ENCODE measurements at regions not wholly inside any gene's neighbourhood (a gene's known extent, or its start where the extent isn't known, plus 50 kb on each side); places are given as distances from the start of the nearest gene placed in this dataset.

DNA sequence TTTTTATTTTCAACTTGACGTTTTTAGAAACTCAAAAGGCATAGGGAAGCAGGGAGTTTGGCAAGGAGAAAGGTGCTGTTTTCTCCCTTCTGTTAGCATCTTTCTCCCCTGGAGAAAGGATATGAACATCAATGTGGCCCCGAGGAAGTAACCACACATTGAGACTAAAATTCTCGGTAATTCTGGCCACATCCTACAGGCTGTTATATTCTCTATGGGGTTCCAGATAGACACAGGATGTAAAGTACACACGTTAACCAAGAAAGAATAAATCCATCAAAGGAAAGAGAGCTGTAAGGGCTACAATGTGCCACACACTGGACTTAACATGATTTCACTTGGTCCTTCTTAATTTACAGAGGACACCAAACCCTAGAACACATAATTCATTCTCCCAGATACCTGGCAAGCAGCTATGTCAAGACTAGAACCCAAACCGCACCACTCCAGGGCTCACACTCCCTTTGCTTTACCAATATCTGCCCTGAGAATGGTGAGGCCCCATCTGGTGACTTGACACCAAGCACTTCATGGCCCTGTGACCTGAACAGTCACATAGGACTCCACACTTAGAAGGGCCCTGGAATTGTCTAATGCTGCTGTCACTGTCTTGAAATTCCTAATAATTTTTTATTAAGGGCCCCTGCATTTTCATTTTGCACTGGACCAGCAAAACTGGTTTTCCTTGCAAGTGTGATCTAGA is 73.9 kb downstream of the PRLHR start:
- no peak overlapping the region for H3K4me3 ChIP-seq (ENCODE audit: low read depth, low read length)
- TF ChIP-seq, protein P1, sequence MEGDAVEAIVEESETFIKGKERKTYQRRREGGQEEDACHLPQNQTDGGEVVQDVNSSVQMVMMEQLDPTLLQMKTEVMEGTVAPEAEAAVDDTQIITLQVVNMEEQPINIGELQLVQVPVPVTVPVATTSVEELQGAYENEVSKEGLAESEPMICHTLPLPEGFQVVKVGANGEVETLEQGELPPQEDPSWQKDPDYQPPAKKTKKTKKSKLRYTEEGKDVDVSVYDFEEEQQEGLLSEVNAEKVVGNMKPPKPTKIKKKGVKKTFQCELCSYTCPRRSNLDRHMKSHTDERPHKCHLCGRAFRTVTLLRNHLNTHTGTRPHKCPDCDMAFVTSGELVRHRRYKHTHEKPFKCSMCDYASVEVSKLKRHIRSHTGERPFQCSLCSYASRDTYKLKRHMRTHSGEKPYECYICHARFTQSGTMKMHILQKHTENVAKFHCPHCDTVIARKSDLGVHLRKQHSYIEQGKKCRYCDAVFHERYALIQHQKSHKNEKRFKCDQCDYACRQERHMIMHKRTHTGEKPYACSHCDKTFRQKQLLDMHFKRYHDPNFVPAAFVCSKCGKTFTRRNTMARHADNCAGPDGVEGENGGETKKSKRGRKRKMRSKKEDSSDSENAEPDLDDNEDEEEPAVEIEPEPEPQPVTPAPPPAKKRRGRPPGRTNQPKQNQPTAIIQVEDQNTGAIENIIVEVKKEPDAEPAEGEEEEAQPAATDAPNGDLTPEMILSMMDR (conservative IDR thresholded peaks at IDR 0.05; ENCODE audit: low read depth, low read length), result no peak
- DNase-seq (ENCODE audit: low read depth), result no peak

DNA sequence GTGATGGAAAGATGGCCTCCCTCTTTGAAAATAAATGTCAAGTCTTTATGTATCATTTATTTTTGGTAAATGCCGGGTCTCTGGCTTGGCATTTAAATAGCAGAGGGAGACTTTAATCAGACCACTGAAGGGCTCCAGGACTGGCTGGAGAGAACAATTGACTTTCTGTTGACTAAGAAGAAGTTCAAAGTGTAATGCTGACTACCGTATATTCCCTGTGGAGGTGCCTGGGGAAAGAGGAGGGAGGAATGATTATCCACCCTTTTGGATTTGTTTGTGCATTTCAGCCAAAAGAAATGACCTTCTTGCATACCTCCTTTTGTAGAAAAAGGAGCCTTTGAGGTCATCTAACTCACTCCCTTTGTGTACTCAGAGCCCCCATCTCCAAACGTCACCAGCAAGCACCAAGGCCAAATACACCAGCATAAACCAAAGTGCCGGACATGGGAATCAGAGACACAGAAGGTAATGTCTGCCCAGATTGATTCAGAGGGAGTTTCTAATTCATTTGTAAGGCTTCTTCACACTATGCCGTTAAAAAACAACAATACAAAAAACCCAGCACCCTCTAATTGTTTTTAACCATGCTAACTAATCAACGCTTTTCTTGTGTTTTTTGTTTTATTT is 75.2 kb downstream of the PRLHR start:
- DNase-seq (ENCODE audit: low read depth), result no peak
- H3K4me3 ChIP-seq (ENCODE audit: low read depth, low read length), result no peak overlapping the region
- TF ChIP-seq, protein P1 (conservative IDR thresholded peaks at IDR 0.05; ENCODE audit: low read depth, low read length), result no peak

DNA sequence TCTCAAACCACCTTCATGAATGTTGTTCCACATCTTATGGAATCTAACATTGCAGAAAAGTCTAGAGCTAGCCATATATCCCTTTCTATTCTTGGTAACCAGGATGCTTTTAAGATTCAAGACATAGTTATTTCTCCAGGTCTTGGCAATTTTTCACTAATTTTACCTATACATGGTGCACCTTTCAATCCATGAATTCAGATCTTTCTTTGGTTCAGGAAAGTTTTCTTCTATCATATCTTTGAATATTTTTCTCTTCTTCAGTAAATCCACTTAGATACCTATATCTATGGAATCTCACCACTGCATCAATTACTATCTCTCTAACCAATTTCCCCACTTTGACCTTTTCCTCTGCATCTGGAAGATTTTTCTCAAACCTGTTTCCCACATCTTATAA is 77.4 kb downstream of the PRLHR start:
- TF ChIP-seq, protein P1 (conservative IDR thresholded peaks at IDR 0.05; ENCODE audit: low read depth, low read length), result no peak
- H3K4me3 ChIP-seq (ENCODE audit: low read depth, low read length), result no peak overlapping the region
- DNase-seq (ENCODE audit: low read depth), result no peak

DNA sequence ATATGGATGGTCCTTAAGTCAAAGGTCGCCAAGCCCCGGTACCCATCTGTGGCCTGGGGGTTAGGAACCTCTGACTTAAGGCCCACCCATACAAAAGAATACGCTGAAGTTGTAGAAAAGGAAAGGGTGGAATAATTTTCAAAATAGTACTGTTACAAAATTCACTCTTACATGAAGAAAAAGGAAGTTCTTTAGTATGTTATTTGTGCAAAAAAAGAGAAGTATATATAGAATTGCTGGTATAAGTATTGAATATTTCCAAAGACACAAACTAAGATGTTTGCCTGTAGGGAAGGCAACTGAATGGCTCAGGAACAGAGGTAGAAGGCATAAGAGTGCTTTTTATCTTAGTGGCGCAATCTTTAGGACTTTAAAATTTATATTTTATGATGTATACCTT is 78.7 kb downstream of the PRLHR start:
- no peak overlapping the region for H3K4me3 ChIP-seq (ENCODE audit: low read depth, low read length)
- TF ChIP-seq, protein P1 (conservative IDR thresholded peaks at IDR 0.05; ENCODE audit: low read depth, low read length), result no peak
- DNase-seq (ENCODE audit: low read depth), result no peak

DNA sequence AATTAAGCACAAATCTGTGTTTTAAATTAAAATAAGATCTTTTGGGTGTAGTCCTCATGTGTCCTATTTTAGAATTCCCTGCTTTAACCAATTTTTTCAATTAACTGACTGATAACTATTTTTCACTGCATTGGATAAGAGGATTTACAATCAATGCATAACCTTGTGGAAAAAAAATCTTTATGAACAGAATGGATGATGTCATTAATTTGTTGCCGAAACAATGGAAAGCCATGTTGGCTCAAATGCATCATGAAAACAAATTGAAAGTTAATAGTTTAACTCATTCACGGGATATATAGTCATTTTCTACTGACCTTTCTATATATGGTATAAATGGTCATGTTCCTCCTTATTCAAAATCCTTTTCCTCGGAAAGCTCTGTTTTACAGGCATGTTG is 82.3 kb downstream of the PRLHR start:
- TF ChIP-seq, protein P1 (conservative IDR thresholded peaks at IDR 0.05; ENCODE audit: low read depth, low read length), result no peak
- DNase-seq (ENCODE audit: low read depth), result no peak
- H3K4me3 ChIP-seq (ENCODE audit: low read depth, low read length), result no peak overlapping the region

DNA sequence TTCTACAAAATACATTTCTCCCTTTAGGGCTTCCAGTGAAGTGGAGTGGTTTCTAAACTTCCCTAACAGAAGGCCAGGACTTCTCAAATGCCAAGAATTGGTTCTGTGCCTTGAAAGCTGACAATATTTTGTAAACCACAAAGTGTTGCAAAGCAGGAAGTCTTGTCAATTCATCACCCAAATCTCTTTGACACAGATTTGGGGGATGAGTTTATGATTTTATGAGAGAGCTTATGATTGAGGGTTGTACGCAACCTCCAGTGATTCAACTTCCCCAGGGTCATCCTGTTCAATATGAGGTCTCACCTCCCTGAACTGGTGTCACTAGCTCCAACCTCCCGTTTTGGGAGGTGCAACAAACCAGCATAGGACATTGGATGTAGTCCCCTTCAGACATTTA is 83.7 kb downstream of the PRLHR start:
- TF ChIP-seq, protein P1 (conservative IDR thresholded peaks at IDR 0.05; ENCODE audit: low read depth, low read length), result no peak
- H3K4me3 ChIP-seq (ENCODE audit: low read depth, low read length), result no peak overlapping the region
- no peak for DNase-seq (ENCODE audit: low read depth)

DNA sequence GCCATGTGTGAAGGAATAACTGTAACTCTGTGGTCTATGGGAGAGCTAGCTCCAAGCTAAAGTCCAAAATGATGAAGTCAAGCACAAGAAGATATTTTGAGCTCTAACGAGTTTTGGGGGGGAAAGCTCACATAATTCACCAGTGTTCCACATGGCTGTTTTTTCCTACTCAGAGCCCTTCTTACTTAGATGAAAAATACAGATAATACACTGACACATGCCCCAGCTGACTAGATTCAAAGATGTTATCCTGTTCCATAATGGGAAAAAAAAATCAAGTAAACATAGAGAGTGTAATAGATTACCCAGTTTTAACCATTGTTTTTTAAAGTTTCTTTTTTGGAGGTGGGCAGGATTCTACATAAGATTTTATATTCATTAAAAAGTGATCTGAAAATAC is 86.6 kb downstream of the PRLHR start:
- TF ChIP-seq, protein P1 (conservative IDR thresholded peaks at IDR 0.05; ENCODE audit: low read depth, low read length), result no peak
- no peak for DNase-seq (ENCODE audit: low read depth)
- H3K4me3 ChIP-seq (ENCODE audit: low read depth, low read length), result no peak overlapping the region
